H9 (cell line): ENCODE measurements at regions not wholly inside any gene's neighbourhood (a gene's known extent, or its start where the extent isn't known, plus 50 kb on each side); places are given as distances from the start of the nearest gene placed in this dataset.

Experiments
- DNase-seq: peaks from one replicate; pipeline ENCODE4 v3.0.0-alpha.2; 2017
- H2AFZ ChIP-seq: one replicate; pipeline ENCODE4 v1.6.1; 2013; ENCODE audit warnings: mild to moderate bottlenecking, low read length, control low read depth, moderate library complexity
- H2AK5ac ChIP-seq: 2 replicates; pipeline ENCODE4 v1.6.1; 2013; ENCODE audit warnings: low read length, control low read depth, mixed read lengths; ENCODE audit not compliant: insufficient read length
- H2BK120ac ChIP-seq: one replicate; pipeline ENCODE4 v1.6.1; 2013; ENCODE audit warnings: low read depth, mild to moderate bottlenecking, low read length, control low read depth, inconsistent platforms; ENCODE audit not compliant: poor library complexity, severe bottlenecking
- H2BK12ac ChIP-seq: 2 replicates; pipeline ENCODE4 v1.6.1; 2013; ENCODE audit warnings: low read length, control low read depth, mixed read lengths, low read depth; ENCODE audit not compliant: insufficient read length
- H2BK15ac ChIP-seq: 2 replicates; pipeline ENCODE4 v1.6.1; 2013; ENCODE audit warnings: low read depth, low read length, control low read depth
- H2BK20ac ChIP-seq: one replicate; pipeline ENCODE4 v1.6.1; 2013; ENCODE audit warnings: low read depth, mild to moderate bottlenecking, low read length, control low read depth, inconsistent platforms; ENCODE audit not compliant: poor library complexity, severe bottlenecking
- H2BK5ac ChIP-seq: 2 replicates; pipeline ENCODE4 v1.6.1; 2013; ENCODE audit warnings: low read length, control low read depth, mixed read lengths; ENCODE audit not compliant: insufficient read length
- H3K14ac ChIP-seq: 2 replicates; pipeline ENCODE4 v1.6.1; 2013; ENCODE audit warnings: low read length, control low read depth; ENCODE audit not compliant: insufficient read depth
- H3K18ac ChIP-seq: 2 replicates; pipeline ENCODE4 v1.6.1; 2013; ENCODE audit warnings: low read depth, mild to moderate bottlenecking, mixed read lengths, low read length, control low read depth; ENCODE audit not compliant: insufficient read length
- H3K23ac ChIP-seq: 2 replicates; pipeline ENCODE4 v1.6.1; 2013; ENCODE audit warnings: low read length, control low read depth, mixed read lengths, low read depth; ENCODE audit not compliant: insufficient read length
- H3K23me2 ChIP-seq: 2 replicates; pipeline ENCODE4 v1.6.1; 2013; ENCODE audit warnings: low read depth, mild to moderate bottlenecking, mixed read lengths, low read length, control low read depth; ENCODE audit not compliant: insufficient read length, poor library complexity, severe bottlenecking
- H3K27ac ChIP-seq: 2 replicates; pipeline ENCODE4 v1.5.1; 2013; ENCODE audit warnings: low read length, control low read depth, mixed read lengths, low read depth; ENCODE audit not compliant: insufficient read length
- H3K27me3 ChIP-seq: 2 replicates; pipeline ENCODE4 v1.6.1; 2013; ENCODE audit warnings: low read length, control low read depth, inconsistent platforms; ENCODE audit not compliant: insufficient read depth
- H3K4ac ChIP-seq: 2 replicates; pipeline ENCODE4 v1.6.1; 2013; ENCODE audit warnings: low read depth, mild to moderate bottlenecking, control low read depth, inconsistent platforms, low read length, moderate library complexity
- H3K4me1 ChIP-seq: 2 replicates; pipeline ENCODE4 v1.6.1; 2013; ENCODE audit warnings: low read length, control low read depth, inconsistent platforms; ENCODE audit not compliant: insufficient read depth
- H3K4me2 ChIP-seq: 2 replicates; pipeline ENCODE4 v1.6.1; 2013; ENCODE audit warnings: low read length, control low read depth, mixed read lengths; ENCODE audit not compliant: insufficient read length, insufficient read depth
- H3K56ac ChIP-seq: 2 replicates; pipeline ENCODE4 v1.6.1; 2013; ENCODE audit warnings: low read depth, mild to moderate bottlenecking, mixed read lengths, low read length, control low read depth; ENCODE audit not compliant: insufficient read length
- H3K79me1 ChIP-seq: 2 replicates; pipeline ENCODE4 v1.6.1; 2013; ENCODE audit warnings: low read depth, mild to moderate bottlenecking, moderate library complexity, low read length, control low read depth, inconsistent platforms; ENCODE audit not compliant: insufficient read depth, poor library complexity, severe bottlenecking
- H3K79me2 ChIP-seq: 2 replicates; pipeline ENCODE4 v1.6.1; 2013; ENCODE audit warnings: low read length, control low read depth, inconsistent platforms; ENCODE audit not compliant: insufficient read depth
- H3K9ac ChIP-seq: 2 replicates; pipeline ENCODE4 v1.6.1; 2013; ENCODE audit warnings: low read length, control low read depth, mixed read lengths; ENCODE audit not compliant: insufficient read length; ENCODE audit errors: extremely low read depth
- H3K9me3 ChIP-seq: one replicate; pipeline ENCODE4 v1.6.1; 2013; ENCODE audit warnings: low read depth, low read length, inconsistent platforms; ENCODE audit not compliant: control insufficient read depth
- H3T11ph ChIP-seq: one replicate; pipeline ENCODE4 v1.6.1; 2013; ENCODE audit warnings: mild to moderate bottlenecking, low read length, control low read depth, inconsistent platforms
- H4K20me1 ChIP-seq: one replicate; pipeline ENCODE4 v1.6.1; 2013; ENCODE audit not compliant: control insufficient read depth, insufficient read length, insufficient read depth
- H4K5ac ChIP-seq: 2 replicates; pipeline ENCODE4 v1.6.1; 2013; ENCODE audit warnings: low read depth, mild to moderate bottlenecking, mixed read lengths, low read length, control low read depth; ENCODE audit not compliant: insufficient read length
- H4K8ac ChIP-seq: replicated peaks from 2 replicates; pipeline ENCODE4 v1.6.1; 2013; ENCODE audit warnings: low read length, control low read depth, mixed read lengths, low read depth; ENCODE audit not compliant: insufficient read length
- H4K91ac ChIP-seq: 2 replicates; pipeline ENCODE4 v1.6.1; 2013; ENCODE audit warnings: low read depth, mild to moderate bottlenecking, moderate library complexity, mixed read lengths, low read length, control low read depth; ENCODE audit not compliant: insufficient read length
- H3K27ac Mint-ChIP-seq, 3 experiments: 2 replicates in 2 of 3; 3 replicates in 1 of 3; pipeline ENCODE4 v1.8.0; 2020 to 2021; ENCODE audit warnings: mixed read lengths in 3 of 3, mild to moderate bottlenecking in 1 of 3, moderate library complexity in 1 of 3
- H3K27me3 Mint-ChIP-seq: 2 replicates; pipeline ENCODE4 v1.8.0; 2021; ENCODE audit warnings: low read depth, mild to moderate bottlenecking, moderate library complexity, mixed read lengths
- H3K36me3 Mint-ChIP-seq, 3 experiments: 2 replicates in 2 of 3; 3 replicates in 1 of 3; pipeline ENCODE4 v1.8.0; 2020 to 2021; ENCODE audit warnings: low read depth in 3 of 3, mixed read lengths in 3 of 3; ENCODE audit not compliant: insufficient read depth in 1 of 3
- H3K4me1 Mint-ChIP-seq, 2 experiments: 2 replicates each; pipeline ENCODE4 v1.8.0; 2020; ENCODE audit warnings: mixed read lengths in 2 of 2
- H3K4me3 Mint-ChIP-seq, 2 experiments: 2 replicates in 1 of 2; 3 replicates in 1 of 2; pipeline ENCODE4 v1.8.0; 2020 to 2021; ENCODE audit warnings: mild to moderate bottlenecking in 2 of 2, mixed read lengths in 2 of 2, moderate library complexity in 1 of 2
- H3K9me3 Mint-ChIP-seq, 2 experiments: 2 replicates in 1 of 2; 3 replicates in 1 of 2; pipeline ENCODE4 v1.8.0; 2020; ENCODE audit warnings: mild to moderate bottlenecking in 2 of 2, mixed read lengths in 2 of 2, moderate library complexity in 1 of 2
- WGBS: extraction: QIAGEN DNeasy Blood & Tissue Kit; methylation state at CpG from one replicate; pipeline ENCODE4 v1.1.7; 2013; ENCODE audit warnings: missing lambda C conversion rate, low lambda C conversion rate, mixed read lengths; ENCODE audit not compliant: insufficient read length; ENCODE audit errors: extremely low coverage; 5-methylcytosine and 5-hydroxymethylcytosine counted together
- TF ChIP-seq, protein P1 (sequence below): fragments of 200-600 bp; sonication (generic); conservative IDR thresholded peaks from 3 replicates; pipeline ENCODE4 v1.8.0; 2021; ENCODE audit warnings: antibody characterized with exemption, mild to moderate bottlenecking

DNA sequence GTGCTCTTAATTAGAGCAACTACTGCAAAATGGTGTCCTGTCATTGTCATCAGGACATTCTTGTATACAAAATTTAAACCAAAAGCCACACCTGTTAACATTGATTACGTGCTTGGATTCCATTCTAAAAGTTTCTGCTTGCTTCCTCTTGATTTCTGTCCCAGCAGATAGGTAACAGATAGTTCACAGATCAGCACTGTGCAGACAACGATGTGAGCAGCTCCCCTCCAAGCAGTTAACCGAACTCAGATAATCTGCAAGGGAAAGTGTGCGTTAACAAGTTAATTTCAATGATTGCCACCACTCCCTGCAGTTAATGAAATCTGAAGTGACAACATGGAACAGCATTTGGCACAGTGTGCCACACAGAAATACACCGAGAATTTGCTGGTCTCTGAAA, 54.4 kb upstream of the RELL1 start:
- Histone ChIP-seq H4K5ac (no peak overlapping the region), H3K27ac (no peak overlapping the region), H3K4me2 (no peak overlapping the region), H3K9me3 (no peaks in the 10 kb centered on the region), H2BK120ac (no peak overlapping the region), H3K4ac (no peak overlapping the region), H3K79me2 (no peaks in the 10 kb centered on the region), H2BK15ac (no peak overlapping the region), H3K27me3 (no peaks in the 10 kb centered on the region), H2BK12ac (no peak overlapping the region), H3T11ph (no peak overlapping the region), H2AK5ac (no peak overlapping the region), H3K23ac (no peak overlapping the region), H3K79me1 (no peaks in the 10 kb centered on the region), H2BK5ac (no peak overlapping the region), H3K14ac (no peak overlapping the region), H4K8ac (no peak overlapping the region), H3K18ac (no peak overlapping the region), H2AFZ (no peak overlapping the region), H3K9ac (no peak overlapping the region), H3K23me2 (no peaks in the 10 kb centered on the region), H4K91ac (no peak overlapping the region), H3K56ac (no peak overlapping the region), H3K4me1 (no peaks in the 10 kb centered on the region), H4K20me1 (no peaks in the 10 kb centered on the region), H2BK20ac (no peak overlapping the region)
- no peaks in the 10 kb centered on the region for H3K4me1 Mint-ChIP-seq
- TF ChIP-seq, protein P1, sequence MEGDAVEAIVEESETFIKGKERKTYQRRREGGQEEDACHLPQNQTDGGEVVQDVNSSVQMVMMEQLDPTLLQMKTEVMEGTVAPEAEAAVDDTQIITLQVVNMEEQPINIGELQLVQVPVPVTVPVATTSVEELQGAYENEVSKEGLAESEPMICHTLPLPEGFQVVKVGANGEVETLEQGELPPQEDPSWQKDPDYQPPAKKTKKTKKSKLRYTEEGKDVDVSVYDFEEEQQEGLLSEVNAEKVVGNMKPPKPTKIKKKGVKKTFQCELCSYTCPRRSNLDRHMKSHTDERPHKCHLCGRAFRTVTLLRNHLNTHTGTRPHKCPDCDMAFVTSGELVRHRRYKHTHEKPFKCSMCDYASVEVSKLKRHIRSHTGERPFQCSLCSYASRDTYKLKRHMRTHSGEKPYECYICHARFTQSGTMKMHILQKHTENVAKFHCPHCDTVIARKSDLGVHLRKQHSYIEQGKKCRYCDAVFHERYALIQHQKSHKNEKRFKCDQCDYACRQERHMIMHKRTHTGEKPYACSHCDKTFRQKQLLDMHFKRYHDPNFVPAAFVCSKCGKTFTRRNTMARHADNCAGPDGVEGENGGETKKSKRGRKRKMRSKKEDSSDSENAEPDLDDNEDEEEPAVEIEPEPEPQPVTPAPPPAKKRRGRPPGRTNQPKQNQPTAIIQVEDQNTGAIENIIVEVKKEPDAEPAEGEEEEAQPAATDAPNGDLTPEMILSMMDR, result no peak
- no peaks in the 10 kb centered on the region for H3K36me3 Mint-ChIP-seq
- DNase-seq, result no peak
- H3K4me3 Mint-ChIP-seq, result no peak overlapping the region
- no peaks in the 10 kb centered on the region; a peak in 1 of 5 replicates for H3K9me3 Mint-ChIP-seq
- no peaks in the 10 kb centered on the region for H3K27me3 Mint-ChIP-seq
- no peak overlapping the region for H3K27ac Mint-ChIP-seq
- no CpG with 5 or more reads among the region's 5 CpGs for WGBS
